Keratinocyte (primary cell): ENCODE measurements at regions not wholly inside any gene's neighbourhood (a gene's known extent, or its start where the extent isn't known, plus 50 kb on each side); places are given as distances from the start of the nearest gene placed in this dataset.

Source experiments
- DNase-seq: peaks from one replicate; pipeline ENCODE4 v3.0.0-alpha.2; 2011; ENCODE audit warnings: low read depth, missing footprints, low spot score
- FAIRE-seq: peaks from 2 replicates; lab custom pipeline; 2011; peaks lifted over from hg19 to GRCh38; lab: Jason Lieb, UNC
- H2AFZ ChIP-seq: 2 replicates; pipeline ENCODE4 v1.6.0; 2012; ENCODE audit warnings: low read length, control low read depth, inconsistent platforms; ENCODE audit not compliant: control insufficient read depth
- H3K27ac ChIP-seq: 2 replicates; pipeline ENCODE4 v1.5.1; 2011; ENCODE audit warnings: low read length; ENCODE audit not compliant: control insufficient read depth, insufficient read depth
- H3K27me3 ChIP-seq: 3 replicates; pipeline ENCODE4 v1.6.0; 2011; ENCODE audit warnings: low read length; ENCODE audit not compliant: control insufficient read depth, insufficient read depth; ENCODE audit errors: extremely low read depth
- H3K36me3 ChIP-seq, 2 experiments: 2 replicates in 1 of 2; 3 replicates in 1 of 2; pipeline ENCODE4 v1.5.1; 2011; ENCODE audit warnings: low read length in 2 of 2, mild to moderate bottlenecking in 1 of 2; ENCODE audit not compliant: control insufficient read depth in 2 of 2, insufficient read depth in 2 of 2; ENCODE audit errors: extremely low read depth in 1 of 2
- H3K4me1 ChIP-seq: 3 replicates; pipeline ENCODE4 v1.5.1; 2011; ENCODE audit warnings: low read length; ENCODE audit not compliant: control insufficient read depth, insufficient read depth; ENCODE audit errors: extremely low read depth
- H3K4me2 ChIP-seq: 3 replicates; pipeline ENCODE4 v1.6.0; 2011; ENCODE audit warnings: low read depth, low read length; ENCODE audit not compliant: control insufficient read depth, insufficient read depth; ENCODE audit errors: extremely low read depth
- H3K4me3 ChIP-seq, 3 experiments: fragments of 200-600 bp in 1 of 3; sonication (generic) in 1 of 3; 2 replicates in 2 of 3; 3 replicates in 1 of 3; pipeline ENCODE4 v1.5.1; 2011 to 2016; ENCODE audit warnings: low read length in 3 of 3, mild to moderate bottlenecking in 3 of 3, control low read depth in 2 of 3, inconsistent platforms in 1 of 3, low read depth in 1 of 3, mixed read lengths in 1 of 3, mixed run types in 1 of 3, moderate library complexity in 1 of 3; ENCODE audit not compliant: control insufficient read depth in 2 of 3, insufficient read depth in 2 of 3; ENCODE audit errors: extremely low read depth in 1 of 3
- H3K79me2 ChIP-seq: 2 replicates; pipeline ENCODE4 v1.6.0; 2012; ENCODE audit warnings: low read length; ENCODE audit not compliant: control insufficient read depth, insufficient read depth
- H3K9ac ChIP-seq: 3 replicates; pipeline ENCODE4 v1.6.0; 2011; ENCODE audit warnings: low read length; ENCODE audit not compliant: control insufficient read depth, insufficient read depth; ENCODE audit errors: extremely low read depth
- H3K9me1 ChIP-seq: 3 replicates; pipeline ENCODE4 v1.6.0; 2011; ENCODE audit warnings: low read length; ENCODE audit not compliant: control insufficient read depth, insufficient read depth; ENCODE audit errors: extremely low read depth
- H3K9me3 ChIP-seq: 2 replicates; pipeline ENCODE4 v1.5.1; 2012; ENCODE audit warnings: low read depth, low read length; ENCODE audit not compliant: control insufficient read depth
- H4K20me1 ChIP-seq: 3 replicates; pipeline ENCODE4 v1.6.0; 2011; ENCODE audit warnings: low read length; ENCODE audit not compliant: control insufficient read depth, insufficient read depth; ENCODE audit errors: extremely low read depth
- EZH2 ChIP-seq: IDR thresholded peaks from one replicate; pipeline ENCODE4 v1.6.1; 2012; ENCODE audit warnings: inconsistent platforms, mild to moderate bottlenecking, low read length, moderate library complexity
- dilution Hi-C: fragments of 300-500 bp; cut with MboI; formaldehyde crosslinking; loops from one replicate; pipeline ENCODE4 v1.7.0; 2020; ENCODE audit warnings: low sequenced_read_pairs; ENCODE audit not compliant: extremely low pct_ligation_motif_present
- TF ChIP-seq, protein P1 (sequence below), 3 experiments: IDR thresholded peaks in 1 of 3; conservative IDR thresholded peaks in 1 of 3; optimal IDR thresholded peaks in 1 of 3; 2 replicates in 2 of 3; 3 replicates in 1 of 3; pipeline versions ENCODE3 to v1.5.1; 2011; ENCODE audit warnings: low read length in 3 of 3, mild to moderate bottlenecking in 3 of 3, moderate library complexity in 2 of 3, control low read depth in 1 of 3, inconsistent platforms in 1 of 3; ENCODE audit not compliant: insufficient read depth in 2 of 3; ENCODE audit errors: extremely low read depth in 1 of 3

- no peaks in the 10 kb centered on the region for H4K20me1 ChIP-seq
- no peak for FAIRE-seq
Observed at GRCh38 chr2:34069604-34070003, 470.5 kb upstream of the FAM98A start.

DNA sequence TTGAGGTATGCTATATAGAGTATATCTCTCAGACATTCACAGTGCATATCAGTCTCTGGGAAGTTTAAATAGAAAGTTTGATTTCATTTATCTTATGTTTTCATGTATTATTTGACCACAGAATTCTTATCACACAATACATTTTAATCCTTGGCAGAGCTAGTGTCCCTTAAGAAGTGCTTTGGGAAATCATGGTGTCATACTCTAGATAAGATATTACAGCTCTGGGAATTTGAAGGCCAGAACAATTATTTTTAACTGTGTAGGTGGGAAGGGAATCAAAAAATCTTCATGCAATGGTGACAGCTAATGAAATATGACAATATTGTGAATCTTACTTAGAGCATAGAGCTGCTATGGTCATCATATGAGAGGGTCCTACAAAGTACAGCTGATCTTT lies 451.3 kb upstream of the FAM98A start:
- Histone ChIP-seq H3K9me1 (no peaks in the 10 kb centered on the region), H3K9me3 (no peaks in the 10 kb centered on the region), H3K4me3 (no peak overlapping the region), H3K4me1 (no peaks in the 10 kb centered on the region), H3K4me2 (no peak overlapping the region), H3K27me3 (no peaks in the 10 kb centered on the region), H3K79me2 (no peaks in the 10 kb centered on the region), H4K20me1 (no peaks in the 10 kb centered on the region), H3K36me3 (no peaks in the 10 kb centered on the region), H3K27ac (no peak overlapping the region), H2AFZ (no peak overlapping the region), H3K9ac (no peak overlapping the region)
- FAIRE-seq (no peak), DNase-seq (no peak)
- TF ChIP-seq EZH2 = no peak
- TF ChIP-seq, protein P1, sequence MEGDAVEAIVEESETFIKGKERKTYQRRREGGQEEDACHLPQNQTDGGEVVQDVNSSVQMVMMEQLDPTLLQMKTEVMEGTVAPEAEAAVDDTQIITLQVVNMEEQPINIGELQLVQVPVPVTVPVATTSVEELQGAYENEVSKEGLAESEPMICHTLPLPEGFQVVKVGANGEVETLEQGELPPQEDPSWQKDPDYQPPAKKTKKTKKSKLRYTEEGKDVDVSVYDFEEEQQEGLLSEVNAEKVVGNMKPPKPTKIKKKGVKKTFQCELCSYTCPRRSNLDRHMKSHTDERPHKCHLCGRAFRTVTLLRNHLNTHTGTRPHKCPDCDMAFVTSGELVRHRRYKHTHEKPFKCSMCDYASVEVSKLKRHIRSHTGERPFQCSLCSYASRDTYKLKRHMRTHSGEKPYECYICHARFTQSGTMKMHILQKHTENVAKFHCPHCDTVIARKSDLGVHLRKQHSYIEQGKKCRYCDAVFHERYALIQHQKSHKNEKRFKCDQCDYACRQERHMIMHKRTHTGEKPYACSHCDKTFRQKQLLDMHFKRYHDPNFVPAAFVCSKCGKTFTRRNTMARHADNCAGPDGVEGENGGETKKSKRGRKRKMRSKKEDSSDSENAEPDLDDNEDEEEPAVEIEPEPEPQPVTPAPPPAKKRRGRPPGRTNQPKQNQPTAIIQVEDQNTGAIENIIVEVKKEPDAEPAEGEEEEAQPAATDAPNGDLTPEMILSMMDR (optimal IDR thresholded peaks at IDR 0.05 in 1 of 3, IDR thresholded peaks at IDR 0.05 in 1 of 3, conservative IDR thresholded peaks at IDR 0.05 in 1 of 3; ENCODE audit: extremely low read depth in 1 of 3, insufficient read depth in 2 of 3, low read length in 3 of 3) = no peak
- dilution Hi-C loops = no loop called here

More at GRCh38 chr2:34069604-34070003, 470.5 kb upstream of the FAM98A start:
- no peak for DNase-seq
- Histone ChIP-seq H3K27me3 (no peaks in the 10 kb centered on the region), H3K79me2 (no peaks in the 10 kb centered on the region), H3K9ac (no peak overlapping the region), H3K9me1 (no peaks in the 10 kb centered on the region), H3K4me2 (no peak overlapping the region), H3K27ac (no peak overlapping the region), H3K36me3 (no peaks in the 10 kb centered on the region), H3K9me3 (no peaks in the 10 kb centered on the region), H2AFZ (no peak overlapping the region), H3K4me1 (no peaks in the 10 kb centered on the region), H3K4me3 (no peak overlapping the region)
- TF ChIP-seq, protein P1 (optimal IDR thresholded peaks at IDR 0.05 in 1 of 3, IDR thresholded peaks at IDR 0.05 in 1 of 3, conservative IDR thresholded peaks at IDR 0.05 in 1 of 3; ENCODE audit: extremely low read depth in 1 of 3, insufficient read depth in 2 of 3, low read length in 3 of 3) = no peak
- no peak for TF ChIP-seq EZH2
- dilution Hi-C loops = no loop called here
